Ovary (tissue), 3 donors: ENCODE measurements at regions not wholly inside any gene's neighbourhood (a gene's known extent, or its start where the extent isn't known, plus 50 kb on each side); places are given as distances from the start of the nearest gene placed in this dataset.

Experiments used
- POLR2A ChIP-seq: fragments of 450-650 bp; IDR thresholded peaks from one replicate; pipeline ENCODE4 v1.6.1; 2017; ENCODE audit warnings: antibody characterized with exemption, mild to moderate bottlenecking, moderate library complexity
- TF ChIP-seq, protein P1 (sequence below), 3 donors: fragments of 450-650 bp in 2 of 3; fragments of 200-600 bp in 1 of 3; IDR thresholded peaks; one replicate each; pipeline versions ENCODE4 v1.5.1 to v1.8.0; 2016 to 2022; ENCODE audit warnings: antibody characterized with exemption in 3 of 3, mild to moderate bottlenecking in 1 of 3
- donor health status: DM: no; HTN: no; CAD: no.

GRCh38 chr5:125316391-125316790 lies 570.0 kb upstream of the ZNF608 start:
- TF ChIP-seq, protein P1, sequence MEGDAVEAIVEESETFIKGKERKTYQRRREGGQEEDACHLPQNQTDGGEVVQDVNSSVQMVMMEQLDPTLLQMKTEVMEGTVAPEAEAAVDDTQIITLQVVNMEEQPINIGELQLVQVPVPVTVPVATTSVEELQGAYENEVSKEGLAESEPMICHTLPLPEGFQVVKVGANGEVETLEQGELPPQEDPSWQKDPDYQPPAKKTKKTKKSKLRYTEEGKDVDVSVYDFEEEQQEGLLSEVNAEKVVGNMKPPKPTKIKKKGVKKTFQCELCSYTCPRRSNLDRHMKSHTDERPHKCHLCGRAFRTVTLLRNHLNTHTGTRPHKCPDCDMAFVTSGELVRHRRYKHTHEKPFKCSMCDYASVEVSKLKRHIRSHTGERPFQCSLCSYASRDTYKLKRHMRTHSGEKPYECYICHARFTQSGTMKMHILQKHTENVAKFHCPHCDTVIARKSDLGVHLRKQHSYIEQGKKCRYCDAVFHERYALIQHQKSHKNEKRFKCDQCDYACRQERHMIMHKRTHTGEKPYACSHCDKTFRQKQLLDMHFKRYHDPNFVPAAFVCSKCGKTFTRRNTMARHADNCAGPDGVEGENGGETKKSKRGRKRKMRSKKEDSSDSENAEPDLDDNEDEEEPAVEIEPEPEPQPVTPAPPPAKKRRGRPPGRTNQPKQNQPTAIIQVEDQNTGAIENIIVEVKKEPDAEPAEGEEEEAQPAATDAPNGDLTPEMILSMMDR (IDR thresholded peaks at IDR 0.05): no peak
- TF ChIP-seq POLR2A: no peak
